C4-2B (cell line): ENCODE measurements at regions not wholly inside any gene's neighbourhood (a gene's known extent, or its start where the extent isn't known, plus 50 kb on each side); places are given as distances from the start of the nearest gene placed in this dataset.

Source experiments
- H3K27ac ChIP-seq: fragments of 450-650 bp; 2 replicates; pipeline ENCODE4 v1.5.1; 2017
- ZFX ChIP-seq: fragments of 450-650 bp; IDR thresholded peaks from 2 replicates; pipeline ENCODE4 v1.6.1; 2017
- TF ChIP-seq, protein P1 (sequence below): fragments of 450-650 bp; conservative IDR thresholded peaks from 2 replicates; pipeline ENCODE4 v1.5.1; 2017; ENCODE audit warnings: mild to moderate bottlenecking

DNA sequence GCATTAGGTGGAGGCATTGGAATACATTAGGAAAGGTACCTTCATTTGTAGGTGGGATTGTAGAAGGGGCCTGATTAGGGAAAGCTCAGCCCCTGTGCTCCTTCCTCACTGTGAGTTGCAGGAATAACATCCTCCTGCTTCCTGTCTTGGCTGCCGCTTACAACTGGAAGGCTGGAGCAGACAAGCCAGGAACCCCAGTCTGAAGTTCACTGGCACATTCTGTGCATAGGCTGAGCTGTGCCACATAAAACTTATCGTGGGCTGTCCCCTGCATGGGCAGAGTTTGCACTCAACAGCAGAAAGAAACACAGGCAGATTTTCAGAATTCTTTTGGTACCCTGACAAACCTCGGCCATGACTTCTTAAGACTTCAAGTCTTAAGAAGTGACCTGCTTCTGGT lies 200.1 kb downstream of the SALL1 start:
- no peak for TF ChIP-seq ZFX
- TF ChIP-seq, protein P1, sequence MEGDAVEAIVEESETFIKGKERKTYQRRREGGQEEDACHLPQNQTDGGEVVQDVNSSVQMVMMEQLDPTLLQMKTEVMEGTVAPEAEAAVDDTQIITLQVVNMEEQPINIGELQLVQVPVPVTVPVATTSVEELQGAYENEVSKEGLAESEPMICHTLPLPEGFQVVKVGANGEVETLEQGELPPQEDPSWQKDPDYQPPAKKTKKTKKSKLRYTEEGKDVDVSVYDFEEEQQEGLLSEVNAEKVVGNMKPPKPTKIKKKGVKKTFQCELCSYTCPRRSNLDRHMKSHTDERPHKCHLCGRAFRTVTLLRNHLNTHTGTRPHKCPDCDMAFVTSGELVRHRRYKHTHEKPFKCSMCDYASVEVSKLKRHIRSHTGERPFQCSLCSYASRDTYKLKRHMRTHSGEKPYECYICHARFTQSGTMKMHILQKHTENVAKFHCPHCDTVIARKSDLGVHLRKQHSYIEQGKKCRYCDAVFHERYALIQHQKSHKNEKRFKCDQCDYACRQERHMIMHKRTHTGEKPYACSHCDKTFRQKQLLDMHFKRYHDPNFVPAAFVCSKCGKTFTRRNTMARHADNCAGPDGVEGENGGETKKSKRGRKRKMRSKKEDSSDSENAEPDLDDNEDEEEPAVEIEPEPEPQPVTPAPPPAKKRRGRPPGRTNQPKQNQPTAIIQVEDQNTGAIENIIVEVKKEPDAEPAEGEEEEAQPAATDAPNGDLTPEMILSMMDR: no peak
- no peak overlapping the region for H3K27ac ChIP-seq

DNA sequence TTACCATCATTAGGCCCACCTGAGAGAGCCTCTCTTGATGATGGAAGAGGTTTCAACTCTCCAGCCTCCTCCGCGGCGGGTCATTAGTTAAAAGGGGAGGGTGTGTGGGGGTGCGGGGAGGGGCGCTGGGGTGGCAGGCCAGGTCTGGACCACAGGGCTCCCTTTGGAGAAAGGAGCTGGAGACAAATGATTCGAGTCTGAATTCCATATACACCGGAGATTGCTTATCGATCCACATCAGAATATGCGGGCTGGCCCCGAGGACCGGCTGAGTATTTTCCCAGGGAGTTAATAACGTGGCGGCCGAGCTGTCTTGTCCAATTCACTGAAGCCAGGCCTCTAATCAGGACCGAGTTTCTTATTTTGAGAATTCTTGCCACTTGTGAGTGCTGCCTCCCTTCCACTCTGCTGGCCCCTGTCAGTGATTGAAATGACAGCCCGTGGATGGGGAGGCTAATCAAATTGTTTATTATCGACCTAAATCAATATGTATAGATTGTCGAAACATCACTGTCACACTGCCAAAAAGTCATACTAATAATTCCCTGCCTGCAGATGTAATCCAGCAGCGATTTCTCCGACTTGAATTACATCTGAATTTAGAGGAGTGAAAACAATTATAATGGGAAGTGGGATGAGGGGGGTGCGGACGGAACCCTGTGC lies 202.7 kb downstream of the SALL1 start:
- no peak overlapping the region for H3K27ac ChIP-seq
- TF ChIP-seq, protein P1: no peak
- no peak for TF ChIP-seq ZFX

DNA sequence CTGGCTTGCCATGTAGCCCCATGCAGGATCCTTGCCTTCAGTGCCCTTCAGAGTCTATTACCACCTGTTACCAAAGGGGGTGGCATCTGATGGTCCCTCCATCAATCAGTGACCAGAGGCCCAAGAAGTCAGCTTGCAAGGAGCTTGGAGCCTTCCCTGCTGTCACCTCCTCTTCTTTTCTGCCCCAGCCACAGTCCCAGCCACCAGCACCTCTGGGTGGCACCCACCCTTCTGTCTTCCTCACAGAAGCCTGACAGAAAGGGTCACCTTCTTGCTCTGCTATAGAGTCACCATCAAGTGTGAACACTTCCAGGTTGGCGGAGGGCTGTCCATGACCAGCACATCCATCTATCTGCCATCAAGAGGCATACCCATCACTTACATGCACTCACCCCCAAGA lies 203.2 kb downstream of the SALL1 start:
- H3K27ac ChIP-seq: no peak overlapping the region
- TF ChIP-seq, protein P1: no peak
- no peak for TF ChIP-seq ZFX

DNA sequence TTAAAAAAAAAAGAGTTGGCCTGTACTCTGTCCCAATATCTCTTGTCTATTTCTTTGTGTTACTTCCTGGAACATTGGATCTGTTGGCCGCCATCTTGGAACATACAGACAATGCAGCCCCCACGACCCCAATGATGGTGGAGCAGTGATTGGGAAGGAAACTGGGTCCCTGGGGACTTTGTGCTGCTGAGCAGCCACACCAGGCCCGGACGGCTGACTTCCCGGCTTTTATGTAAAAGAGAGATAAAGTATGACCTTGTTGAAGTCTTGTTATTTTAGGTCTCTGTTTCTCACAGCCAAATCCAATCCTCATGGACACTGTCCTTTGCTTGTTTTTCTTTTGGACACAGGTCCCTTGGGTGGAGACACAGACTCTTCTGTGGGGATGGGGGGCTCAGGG lies 204.5 kb downstream of the SALL1 start:
- H3K27ac ChIP-seq: no peak overlapping the region
- TF ChIP-seq, protein P1: no peak
- no peak for TF ChIP-seq ZFX

DNA sequence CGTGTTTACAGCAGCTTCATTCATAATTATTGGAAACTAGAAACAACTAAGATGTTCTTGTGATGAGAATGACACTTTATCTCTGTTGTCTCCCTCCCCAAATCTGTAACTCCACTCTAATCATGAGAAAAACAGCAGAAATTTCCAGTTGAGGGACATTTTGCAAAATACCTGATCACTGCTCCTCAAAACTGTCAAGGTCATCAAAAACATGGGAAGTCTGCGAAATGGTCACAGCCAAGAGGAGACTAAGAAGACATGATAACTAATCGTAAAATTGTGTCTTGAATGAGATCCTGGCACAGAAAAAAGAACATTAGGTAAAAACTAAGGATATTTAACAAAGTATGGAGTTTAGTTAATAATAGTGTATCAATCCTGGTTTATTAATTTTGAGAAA lies 204.2 kb downstream of the CYLD start:
- no peak for TF ChIP-seq ZFX
- H3K27ac ChIP-seq: no peak overlapping the region

DNA sequence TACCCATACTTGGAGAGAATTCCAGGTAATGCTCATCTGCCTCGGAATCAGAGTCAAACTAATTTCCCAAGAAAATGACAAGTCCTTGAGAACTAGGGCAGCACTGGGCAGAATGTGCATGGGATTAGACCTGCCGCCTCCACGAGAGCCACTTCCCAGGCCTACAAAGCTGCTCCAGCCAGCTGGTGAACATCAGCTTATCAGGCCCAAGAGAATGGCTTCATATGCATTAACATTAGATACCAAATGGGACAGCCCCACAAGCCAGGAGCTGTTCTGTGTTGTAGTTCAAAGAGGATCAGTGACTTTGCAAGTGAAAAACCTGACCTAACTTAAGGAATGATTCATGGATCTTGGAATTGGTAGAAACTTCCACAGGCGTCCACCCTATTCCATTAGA lies 203.3 kb downstream of the CYLD start:
- H3K27ac ChIP-seq: no peak overlapping the region
- TF ChIP-seq, protein P1: no peak
- no peak for TF ChIP-seq ZFX

DNA sequence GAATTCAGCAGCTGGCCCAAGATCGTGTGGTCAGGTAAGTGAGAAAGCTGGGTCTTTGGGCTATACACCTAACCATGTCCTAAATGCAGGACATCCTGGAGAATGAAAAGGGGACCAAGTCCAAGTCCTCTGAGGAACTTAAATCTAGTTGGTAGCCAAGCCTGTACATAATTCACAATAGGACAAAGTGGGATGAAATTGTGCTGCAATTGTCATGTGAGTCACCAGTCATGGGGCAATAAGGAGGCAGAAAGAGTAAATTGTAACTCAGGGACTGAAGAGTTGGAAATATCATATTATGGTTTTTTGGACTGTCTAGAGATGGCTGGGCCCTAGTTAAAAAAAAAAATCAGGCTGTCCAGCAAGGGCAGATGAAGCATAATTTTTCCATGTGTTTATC lies 202.6 kb downstream of the CYLD start:
- no peak for TF ChIP-seq ZFX
- no peak overlapping the region for H3K27ac ChIP-seq

DNA sequence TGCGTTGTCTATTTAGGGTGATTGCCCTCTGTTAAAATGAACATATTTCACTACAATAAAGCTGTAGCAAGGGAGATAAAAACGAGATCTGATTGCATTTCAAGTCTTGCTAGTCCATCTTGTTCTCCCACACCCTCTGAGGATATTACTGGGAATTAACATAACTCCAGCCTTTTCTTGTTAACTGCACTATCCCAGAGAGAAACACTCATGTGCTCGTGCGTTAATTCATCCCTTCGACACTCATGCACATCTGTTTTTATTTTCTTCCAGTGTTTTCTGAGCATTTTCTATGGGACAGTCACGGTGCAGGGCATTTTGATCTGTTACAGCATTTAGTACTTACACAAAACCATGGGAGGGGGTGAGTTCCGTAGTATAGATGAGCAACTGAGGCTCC lies 202.1 kb downstream of the CYLD start:
- H3K27ac ChIP-seq: no peak overlapping the region
- TF ChIP-seq, protein P1: no peak
- TF ChIP-seq ZFX: no peak
